Neural cell (in vitro differentiated cells): ENCODE measurements at regions not wholly inside any gene's neighbourhood (a gene's known extent, or its start where the extent isn't known, plus 50 kb on each side); places are given as distances from the start of the nearest gene placed in this dataset.

ENCODE experiments used
- H2AFZ ChIP-seq: fragments of 200-600, 300-800 bp; sonication (generic), shearing (Covaris generic); 2 replicates; pipeline ENCODE4 v1.6.0; 2014; ENCODE audit warnings: low read depth, mild to moderate bottlenecking, antibody characterized with exemption, low read length, moderate library complexity
- H3F3A ChIP-seq: fragments of 200-600 bp; shearing (Covaris generic); 2 replicates; pipeline ENCODE4 v1.6.1; 2016; ENCODE audit warnings: mild to moderate bottlenecking, moderate library complexity, mixed read lengths, antibody characterized with exemption, low read length; ENCODE audit not compliant: insufficient read depth, poor library complexity, severe bottlenecking
- H3K27ac ChIP-seq: fragments of 200-600, 300-800 bp; sonication (generic), shearing (Covaris generic); 2 replicates; pipeline ENCODE4 v1.5.1; 2014; ENCODE audit warnings: mild to moderate bottlenecking, low read length, moderate library complexity
- H3K27me3 ChIP-seq: fragments of 300-800, 200-600 bp; sonication (generic), shearing (Covaris generic); 2 replicates; pipeline ENCODE4 v1.6.0; 2014; ENCODE audit warnings: mild to moderate bottlenecking, low read depth, low read length, moderate library complexity; ENCODE audit not compliant: insufficient read depth
- H3K36me3 ChIP-seq: fragments of 300-800, 200-600 bp; sonication (generic), shearing (Covaris generic); 2 replicates; pipeline ENCODE4 v1.5.1; 2014; ENCODE audit warnings: mild to moderate bottlenecking, antibody characterized with exemption, low read length, moderate library complexity; ENCODE audit not compliant: insufficient read depth
- H3K4me2 ChIP-seq: fragments of 300-800, 200-600 bp; sonication (generic), shearing (Covaris generic); 2 replicates; pipeline ENCODE4 v1.6.0; 2014; ENCODE audit warnings: mild to moderate bottlenecking, low read length
- H3K4me3 ChIP-seq: fragments of 300-800, 200-600 bp; sonication (generic), shearing (Covaris generic); 2 replicates; pipeline ENCODE4 v1.5.1; 2014; ENCODE audit warnings: mild to moderate bottlenecking, low read length, moderate library complexity
- H3K79me2 ChIP-seq: fragments of 200-600 bp; shearing (Covaris generic); replicated peaks from 2 replicates; pipeline ENCODE4 v1.6.0; 2014; ENCODE audit warnings: mild to moderate bottlenecking, low read length, moderate library complexity; ENCODE audit not compliant: insufficient read depth
- H3K9ac ChIP-seq: fragments of 300-800, 200-600 bp; sonication (generic), shearing (Covaris generic); 2 replicates; pipeline ENCODE4 v1.6.1; 2016; ENCODE audit warnings: mild to moderate bottlenecking, low read length, mixed read lengths
- H3K9me2 ChIP-seq: fragments of 200-600 bp; shearing (Covaris generic); 2 replicates; pipeline ENCODE4 v1.6.1; 2016; ENCODE audit warnings: mild to moderate bottlenecking, low read length, mixed read lengths; ENCODE audit not compliant: insufficient read depth
- H3K9me3 ChIP-seq: fragments of 200-600, 300-800 bp; sonication (generic), shearing (Covaris generic); 2 replicates; pipeline ENCODE4 v1.6.1; 2016; ENCODE audit warnings: mild to moderate bottlenecking, mixed run types, low read length, moderate library complexity, mixed read lengths
- H4K20me1 ChIP-seq: fragments of 200-600 bp; shearing (Covaris generic); 2 replicates; pipeline ENCODE4 v1.6.1; 2016; ENCODE audit warnings: mild to moderate bottlenecking, mixed run types; ENCODE audit not compliant: insufficient read depth
- CTCF ChIP-seq: fragments of 450-650 bp; IDR thresholded peaks from 2 replicates; pipeline ENCODE4 v1.5.1; 2014; ENCODE audit warnings: antibody characterized with exemption, mild to moderate bottlenecking, moderate library complexity; ENCODE audit not compliant: poor library complexity, severe bottlenecking
- EP300 ChIP-seq: fragments of 450-650 bp; conservative IDR thresholded peaks from 2 replicates; pipeline ENCODE4 v1.6.1; 2014; ENCODE audit warnings: antibody characterized with exemption, mild to moderate bottlenecking, moderate library complexity; ENCODE audit not compliant: poor library complexity, severe bottlenecking
- EZH2 ChIP-seq: fragments of 200-600, 300-800 bp; shearing (Covaris generic), sonication (generic); IDR thresholded peaks from 2 replicates; pipeline ENCODE4 v1.6.1; 2014; ENCODE audit warnings: antibody characterized with exemption, low read length, borderline replicate concordance, mild to moderate bottlenecking; ENCODE audit not compliant: insufficient read depth, poor library complexity, severe bottlenecking
- MXI1 ChIP-seq: fragments of 450-650 bp; conservative IDR thresholded peaks from 2 replicates; pipeline ENCODE4 v1.6.1; 2014; ENCODE audit warnings: antibody characterized with exemption, mild to moderate bottlenecking; ENCODE audit not compliant: poor library complexity, severe bottlenecking
- POLR2AphosphoS5 ChIP-seq: IDR thresholded peaks from 2 replicates; pipeline ENCODE4 v1.6.1; 2012
- RAD21 ChIP-seq: fragments of 450-650 bp; conservative IDR thresholded peaks from 2 replicates; pipeline ENCODE4 v1.6.1; 2014; ENCODE audit warnings: antibody characterized with exemption, mild to moderate bottlenecking, moderate library complexity
- REST ChIP-seq: IDR thresholded peaks from 2 replicates; pipeline ENCODE4 v1.6.1; 2012; ENCODE audit warnings: borderline replicate concordance
- SMC3 ChIP-seq: fragments of 450-650 bp; conservative IDR thresholded peaks from 2 replicates; pipeline ENCODE4 v1.6.1; 2014; ENCODE audit warnings: antibody characterized with exemption, mild to moderate bottlenecking, moderate library complexity; ENCODE audit not compliant: poor library complexity
- TAF1 ChIP-seq: IDR thresholded peaks from 2 replicates; pipeline ENCODE4 v1.6.1; 2012; ENCODE audit warnings: low read depth

- H3K4me3 ChIP-seq, result no peak overlapping the region
Observed at GRCh38 chr10:36141856-36142560, 499.9 kb upstream of the FZD8 start.

GRCh38 chr10:36129051-36129450 is 487.0 kb upstream of the FZD8 start:
- Histone ChIP-seq H3K9ac (no peak overlapping the region), H3K9me2 (no peaks in the 10 kb centered on the region), H3K36me3 (no peaks in the 10 kb centered on the region), H3K4me2 (no peak overlapping the region), H4K20me1 (no peaks in the 10 kb centered on the region), H3F3A (no peaks in the 10 kb centered on the region), H3K27ac (no peak overlapping the region), H3K9me3 (no peaks in the 10 kb centered on the region), H3K27me3 (no peaks in the 10 kb centered on the region), H3K79me2 (no peaks in the 10 kb centered on the region), H2AFZ (no peak overlapping the region), H3K4me3 (no peak overlapping the region)
- no peak for TF ChIP-seq CTCF
- no peak for TF ChIP-seq REST
- TF ChIP-seq POLR2AphosphoS5, result no peak
- TF ChIP-seq TAF1, result no peak
- TF ChIP-seq RAD21, result no peak
- TF ChIP-seq SMC3, result no peak

More at GRCh38 chr10:36141856-36142560, 499.9 kb upstream of the FZD8 start:
- no peak overlapping the region for H2AFZ ChIP-seq
- no peak for TF ChIP-seq CTCF
- no peak for TF ChIP-seq POLR2AphosphoS5
- TF ChIP-seq TAF1, result no peak
- TF ChIP-seq SMC3, result no peak
- no peak for TF ChIP-seq REST
- TF ChIP-seq RAD21, result no peak
- no peak for TF ChIP-seq EZH2
- TF ChIP-seq EP300, result no peak
- TF ChIP-seq MXI1, result no peak
- H3K9me3 ChIP-seq, result no peaks in the 10 kb centered on the region
- H3K36me3 ChIP-seq, result no peaks in the 10 kb centered on the region
- no peaks in the 10 kb centered on the region for H3K27me3 ChIP-seq
- H3K4me2 ChIP-seq, result no peak overlapping the region
- no peaks in the 10 kb centered on the region for H3K9me2 ChIP-seq
- H3K79me2 ChIP-seq, result no peaks in the 10 kb centered on the region
- H3K27ac ChIP-seq, result no peak overlapping the region
- H4K20me1 ChIP-seq, result no peaks in the 10 kb centered on the region
- H3F3A ChIP-seq, result no peaks in the 10 kb centered on the region
- H3K9ac ChIP-seq, result no peak overlapping the region
